NCI-H226 (cell line): ENCODE measurements at regions not wholly inside any gene's neighbourhood (a gene's known extent, or its start where the extent isn't known, plus 50 kb on each side); places are given as distances from the start of the nearest gene placed in this dataset.
"Not testable (repeated sequence)": the region's sequence is repeated elsewhere in the genome, so short reads cannot be mapped to it uniquely, and the experiment has no call there.

Experiments
- DNase-seq: peaks from one replicate; pipeline ENCODE4 v3.0.0-alpha.2; 2015

DNA sequence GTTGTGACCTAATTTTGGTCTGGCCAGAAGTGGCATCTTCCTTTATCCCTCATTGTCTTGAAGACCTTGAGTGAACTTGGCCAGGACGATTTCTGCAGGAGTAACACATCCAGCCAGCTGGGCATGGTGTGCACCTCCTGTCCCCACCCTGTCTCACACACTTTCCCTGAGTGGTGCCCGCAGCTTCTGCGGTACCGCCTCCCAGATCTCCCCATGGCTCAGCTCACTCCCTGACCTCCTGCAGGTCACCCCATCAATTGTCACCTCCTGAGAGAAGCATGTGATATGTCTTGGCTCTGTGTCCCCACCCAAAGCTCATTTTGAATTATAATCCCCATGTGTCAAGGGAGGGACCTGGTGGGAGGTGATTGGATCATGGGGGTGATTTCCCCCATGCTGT, 50.2 kb upstream of the TP53I11 start:
- DNase-seq, result no peak

DNA sequence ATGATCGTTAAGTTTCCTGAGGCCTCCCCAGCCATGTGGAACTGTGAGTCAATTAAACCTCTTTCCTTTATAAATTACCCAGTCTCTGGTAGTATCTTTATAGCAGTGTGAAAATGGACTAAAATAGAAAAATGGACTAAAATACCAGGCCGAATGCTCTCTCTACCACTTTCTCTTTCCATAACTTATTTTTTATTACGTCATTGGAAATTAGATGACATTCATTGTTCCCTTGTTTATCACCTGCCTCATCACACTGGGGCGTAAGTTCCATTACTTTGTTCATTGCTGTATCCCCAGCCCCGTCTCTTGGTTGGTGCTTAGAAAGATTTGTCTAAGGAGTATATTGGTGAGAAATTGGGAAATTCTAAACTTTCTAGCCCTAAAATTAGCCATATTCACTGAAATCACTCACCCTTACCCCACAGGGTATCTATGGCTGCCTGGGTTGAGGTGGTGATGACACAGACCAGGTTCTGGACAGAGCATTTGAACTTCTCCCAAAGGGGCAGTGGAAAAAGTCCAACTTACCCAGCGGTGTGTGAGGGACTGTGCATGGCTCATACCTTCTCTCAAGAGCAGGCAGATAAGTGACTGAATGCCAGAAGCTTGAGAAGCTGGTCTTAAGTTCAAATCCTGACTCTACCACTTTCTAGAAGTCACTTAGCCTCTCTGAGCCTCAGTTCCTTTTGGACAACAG, 50.9 kb upstream of the TP53I11 start:
- no peak for DNase-seq

DNA sequence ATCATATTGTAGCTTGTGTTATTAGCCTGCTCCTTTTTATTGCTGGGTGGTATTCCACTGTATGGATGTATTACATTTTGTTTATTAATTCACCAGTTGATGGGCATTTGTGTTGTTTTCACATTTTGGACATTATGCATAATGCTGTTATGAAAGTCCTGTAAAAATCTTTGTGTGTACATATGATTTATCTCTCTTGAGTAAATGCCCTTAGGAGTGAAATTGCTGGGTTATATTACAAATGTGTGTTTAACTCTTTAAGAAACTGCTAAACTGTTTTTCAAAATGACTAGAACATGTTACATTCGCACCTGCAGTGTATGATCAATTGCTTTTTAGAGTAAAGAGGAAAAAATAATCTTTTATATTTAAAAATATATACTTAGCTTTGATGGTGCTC, 54.4 kb upstream of the TP53I11 start:
- no peak for DNase-seq

GRCh38 chr11:45007011-45007410, 56.3 kb upstream of the TP53I11 start:
- DNase-seq, result no peak

- DNase-seq, result not testable (repeated sequence)
Observed at GRCh38 chr11:45015983-45016382, 65.3 kb upstream of the TP53I11 start.

DNA sequence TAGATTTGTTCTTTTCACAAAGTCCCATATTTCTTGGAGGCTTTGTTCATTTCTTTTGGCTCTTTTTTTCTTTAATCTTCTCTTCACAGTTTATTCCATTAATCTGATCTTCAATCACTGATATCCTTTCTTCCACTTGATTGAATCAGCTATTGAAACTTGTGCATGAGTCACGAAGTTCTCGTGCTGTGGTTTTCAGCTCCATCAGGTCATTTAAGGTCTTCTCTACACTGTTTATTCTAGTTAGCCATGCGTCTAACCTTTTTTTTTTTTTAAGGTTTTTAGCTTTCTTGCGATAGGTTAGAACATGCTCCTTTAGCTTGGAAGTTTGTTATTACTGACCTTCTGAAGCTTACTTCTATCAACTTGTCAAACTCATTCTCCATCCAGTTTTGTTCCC, 65.8 kb upstream of the TP53I11 start:
- DNase-seq, result not testable (repeated sequence)

DNA sequence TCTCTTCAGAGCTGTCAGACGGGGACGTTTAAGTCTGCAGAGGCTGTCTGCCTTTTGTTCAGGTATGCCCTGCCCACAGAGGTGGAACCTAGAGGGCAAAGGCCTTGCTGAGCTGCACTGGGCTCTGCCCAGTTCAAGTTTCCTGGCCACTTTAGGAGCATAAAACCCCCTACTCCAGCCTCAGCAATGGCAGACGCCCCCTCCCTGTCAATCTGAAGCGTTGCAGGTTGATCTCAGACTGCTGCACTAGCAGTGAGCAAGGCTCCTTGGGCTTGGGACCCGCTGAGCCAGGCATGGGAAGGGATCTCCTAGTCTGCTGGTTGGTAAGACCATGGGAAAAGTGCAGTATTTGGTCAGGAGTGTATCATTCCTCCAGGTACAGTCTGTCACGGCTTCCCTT, 66.6 kb upstream of the TP53I11 start:
- no peak for DNase-seq

DNA sequence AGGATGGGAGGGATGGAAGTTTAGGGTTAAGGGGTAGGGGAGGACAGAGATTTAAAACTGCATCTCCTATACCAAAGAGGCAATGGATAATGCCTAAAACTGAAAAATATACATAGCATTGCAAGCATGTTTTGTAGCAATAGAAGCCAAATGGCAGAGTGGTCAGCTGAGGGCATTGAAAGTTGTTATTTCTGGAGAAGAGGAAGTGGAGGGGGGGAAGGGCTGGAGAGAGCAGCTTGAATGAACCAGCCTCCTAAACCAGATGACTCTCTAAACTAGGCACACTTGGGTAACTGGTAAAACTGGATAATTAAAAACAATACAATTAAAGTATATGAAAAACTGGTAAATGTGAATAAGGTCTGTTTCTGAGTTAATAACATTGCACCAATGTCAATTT, 70.3 kb upstream of the TP53I11 start:
- DNase-seq, result no peak

- no peak for DNase-seq
Observed at GRCh38 chr11:45021692-45022141, 71.0 kb upstream of the TP53I11 start.

DNA sequence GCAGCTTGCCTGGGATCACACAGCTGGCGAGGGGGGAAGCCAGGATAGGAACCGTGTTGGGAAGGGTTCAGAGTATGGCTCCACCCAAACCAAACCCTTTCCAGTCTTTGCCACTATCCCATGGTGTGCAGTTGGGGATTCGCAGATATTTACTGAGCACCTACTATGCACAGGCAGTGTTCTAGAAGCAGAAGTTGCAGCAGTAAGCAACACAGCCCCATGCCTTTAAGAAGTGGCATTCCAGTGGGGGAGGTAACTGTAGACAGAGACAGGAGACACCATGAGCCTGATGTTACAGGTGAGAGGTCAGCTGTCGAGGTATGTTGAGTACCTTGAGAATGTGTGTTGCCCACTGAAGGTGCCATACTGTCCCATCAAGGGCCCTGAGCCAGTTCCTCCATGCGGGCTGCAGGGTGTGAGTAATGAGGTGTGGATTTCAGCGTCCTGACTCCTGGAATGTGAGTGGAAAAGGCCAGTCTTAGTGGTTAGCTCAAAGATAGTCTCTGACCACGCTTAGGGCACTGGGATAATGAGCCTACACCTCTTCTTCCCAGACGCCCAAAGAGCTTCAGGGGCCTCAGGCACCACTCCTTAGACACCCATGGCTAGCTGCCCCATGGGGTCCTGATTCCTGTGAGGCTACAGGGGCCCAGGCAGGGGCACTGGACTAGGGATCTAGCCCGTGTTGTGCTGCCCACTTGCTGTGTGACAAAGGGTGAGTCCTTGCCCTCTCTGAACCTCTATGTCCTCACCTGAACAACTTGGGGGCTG, 71.8 kb upstream of the TP53I11 start:
- peak; percentile 76 for DNase-seq

DNA sequence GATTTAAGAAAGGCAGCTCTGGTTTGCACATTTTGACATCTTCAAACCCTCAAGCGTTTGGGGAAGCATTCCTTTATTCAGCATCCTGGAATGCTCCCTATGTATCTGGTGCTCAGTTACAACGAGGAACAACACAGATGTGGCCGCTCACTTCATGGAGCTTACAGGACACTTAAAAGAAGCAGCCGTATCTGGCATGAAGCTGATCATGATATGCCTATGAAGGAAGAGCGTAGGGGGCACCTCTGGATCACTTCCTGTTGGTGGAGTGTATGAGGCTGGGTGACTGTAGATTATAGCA, 72.3 kb upstream of the TP53I11 start:
- no peak for DNase-seq

DNA sequence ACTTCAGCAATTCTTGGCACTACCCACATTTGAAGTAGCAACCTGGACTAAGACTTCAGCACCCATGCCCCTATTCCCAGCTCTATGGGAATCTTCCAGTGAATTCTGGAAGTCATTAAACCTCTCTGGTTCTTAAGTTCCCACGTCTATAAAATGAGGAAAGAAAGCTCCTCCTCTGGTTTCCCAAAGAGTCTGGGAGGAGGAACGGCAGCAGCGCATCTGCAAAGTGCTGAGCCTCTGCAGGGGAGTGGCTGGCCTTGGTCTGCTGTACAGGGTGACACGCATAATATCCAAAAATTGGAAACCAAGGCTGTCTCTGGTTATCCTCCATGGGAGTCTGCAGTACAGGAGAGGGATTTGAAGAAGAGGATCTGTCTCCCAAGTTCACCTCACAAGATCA, 73.6 kb upstream of the TP53I11 start:
- DNase-seq, result no peak

DNA sequence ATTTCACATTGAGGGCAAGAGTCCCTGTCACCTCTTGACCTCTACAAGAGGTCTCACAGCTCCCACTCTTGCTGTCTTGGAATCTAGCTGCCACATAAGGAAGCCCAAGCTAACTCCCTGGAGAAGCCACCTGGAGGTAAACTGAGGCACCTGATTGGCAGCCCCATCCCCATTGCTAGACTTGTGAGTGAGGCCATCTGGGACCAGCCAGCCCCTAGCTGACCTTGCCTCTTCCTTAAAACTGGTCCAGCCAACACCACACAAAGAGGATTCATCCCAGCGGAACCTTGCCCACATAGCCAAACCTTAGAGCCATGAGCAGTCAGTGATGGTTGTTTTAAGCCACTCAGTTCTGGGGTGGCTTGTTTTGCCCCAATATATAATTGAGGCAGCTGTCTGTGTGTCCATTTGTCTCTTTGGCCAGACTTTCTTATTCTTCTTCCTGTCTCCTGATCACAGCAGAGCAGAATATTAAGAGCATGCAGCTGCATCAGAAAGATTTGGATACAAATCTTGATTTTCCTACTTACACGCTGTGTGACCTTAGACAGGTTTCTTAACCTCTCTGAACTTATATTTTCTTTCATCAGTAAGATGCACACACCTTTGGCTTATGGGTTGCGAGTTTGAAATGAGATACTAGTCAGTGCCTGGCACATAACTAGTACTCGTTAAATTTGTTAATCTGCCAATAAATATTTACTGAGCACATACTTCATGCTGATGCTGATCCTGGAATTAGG, 74.3 kb upstream of the TP53I11 start:
- DNase-seq, result no peak

DNA sequence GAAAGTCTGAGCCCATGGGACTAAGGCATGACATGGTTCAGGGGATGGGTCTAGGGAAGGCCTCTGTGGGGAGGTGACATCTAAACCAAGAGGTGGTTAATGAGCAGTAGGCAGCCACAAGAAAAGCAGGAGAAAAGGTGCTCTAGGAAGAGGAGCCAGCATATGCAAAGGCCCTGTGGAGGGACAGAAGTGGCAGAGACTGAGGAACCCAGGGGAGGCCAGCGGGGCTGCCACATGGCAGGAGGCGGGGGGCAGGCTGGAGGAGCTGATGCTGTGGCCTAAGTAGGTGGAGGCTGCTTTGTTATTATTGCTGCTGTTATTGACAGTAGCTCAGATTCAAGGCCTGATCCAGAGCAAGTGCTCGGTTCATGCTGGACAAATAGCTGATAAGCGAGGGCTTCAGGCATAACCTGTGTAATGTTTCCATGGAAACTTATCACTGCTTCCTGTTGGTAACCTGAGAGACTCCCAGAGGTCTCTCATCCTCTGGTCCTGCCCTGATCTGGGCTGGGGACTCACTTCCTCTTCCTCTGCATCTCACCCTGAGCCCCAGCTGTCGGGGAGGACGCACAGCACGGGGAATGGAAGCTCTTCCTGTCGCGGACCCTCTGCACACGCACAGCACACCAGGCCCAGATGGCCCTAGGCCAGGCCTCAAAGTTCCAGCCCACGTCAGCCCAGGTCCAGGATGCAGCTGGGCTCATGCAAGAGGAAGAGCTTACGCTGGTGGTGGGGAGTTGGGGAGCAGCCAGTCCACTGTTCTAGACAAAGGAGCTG, 75.2 kb upstream of the TP53I11 start:
- DNase-seq, result peak; percentile 11

- no peak for DNase-seq
Observed at GRCh38 chr11:45026835-45027234, 76.2 kb upstream of the TP53I11 start.

DNA sequence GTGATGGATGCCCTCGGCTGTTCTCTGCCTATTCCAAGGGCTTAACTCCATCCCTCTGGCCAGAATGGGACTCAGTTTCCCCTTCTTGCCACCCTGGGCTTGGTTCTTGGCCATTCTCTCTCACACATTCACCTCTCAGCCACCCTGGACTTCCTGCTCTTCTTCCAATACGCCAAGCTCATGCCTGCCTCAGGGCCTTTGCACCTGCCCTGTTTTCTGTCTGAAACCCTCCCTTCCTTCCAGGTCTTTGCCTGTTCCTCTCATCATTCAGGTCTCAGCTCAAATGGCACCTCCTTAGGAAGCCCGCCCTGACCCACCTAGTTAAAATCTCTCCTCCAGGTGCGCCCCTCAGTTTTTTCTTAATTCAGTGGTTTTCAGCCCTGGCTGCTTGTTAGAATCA, 76.6 kb upstream of the TP53I11 start:
- no peak for DNase-seq

DNA sequence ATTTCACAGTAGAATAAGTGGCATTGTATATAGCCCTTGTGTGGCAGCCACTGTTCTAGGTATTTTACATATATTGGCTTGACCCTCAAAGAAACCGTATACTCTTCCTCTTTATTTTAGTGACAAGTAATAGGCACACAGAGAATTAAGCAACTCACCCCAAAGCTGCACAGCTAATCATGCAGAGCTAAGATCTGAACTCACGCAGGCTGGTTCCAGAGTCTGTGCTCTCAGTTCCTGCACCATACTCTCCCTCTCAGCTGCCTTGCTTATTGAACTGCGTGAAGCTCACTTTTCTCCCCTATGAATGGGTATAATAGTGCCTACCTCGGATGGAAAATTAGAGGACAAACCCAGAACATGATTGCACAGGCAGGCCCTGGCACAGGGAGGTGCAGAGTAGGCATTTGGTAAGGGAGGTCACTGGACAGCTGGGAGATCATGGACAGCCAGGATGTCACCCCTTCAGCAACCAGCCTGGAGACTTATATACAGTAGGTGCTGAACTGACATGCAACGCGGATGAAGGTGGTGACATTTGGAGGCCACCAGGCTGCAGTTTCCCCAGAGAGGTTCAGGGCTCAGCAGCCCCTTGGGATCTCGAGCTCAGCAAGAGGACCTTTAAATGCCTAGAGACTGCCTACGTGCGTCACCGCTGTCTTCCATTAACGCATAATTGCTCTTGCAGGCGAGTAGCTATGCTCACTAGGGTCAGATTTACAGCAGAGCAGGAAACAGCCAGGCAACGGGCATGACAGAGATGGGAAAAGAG, 78.4 kb upstream of the TP53I11 start:
- DNase-seq, result no peak

- DNase-seq, result no peak
Observed at GRCh38 chr11:45030778-45031177, 80.1 kb upstream of the TP53I11 start.

DNA sequence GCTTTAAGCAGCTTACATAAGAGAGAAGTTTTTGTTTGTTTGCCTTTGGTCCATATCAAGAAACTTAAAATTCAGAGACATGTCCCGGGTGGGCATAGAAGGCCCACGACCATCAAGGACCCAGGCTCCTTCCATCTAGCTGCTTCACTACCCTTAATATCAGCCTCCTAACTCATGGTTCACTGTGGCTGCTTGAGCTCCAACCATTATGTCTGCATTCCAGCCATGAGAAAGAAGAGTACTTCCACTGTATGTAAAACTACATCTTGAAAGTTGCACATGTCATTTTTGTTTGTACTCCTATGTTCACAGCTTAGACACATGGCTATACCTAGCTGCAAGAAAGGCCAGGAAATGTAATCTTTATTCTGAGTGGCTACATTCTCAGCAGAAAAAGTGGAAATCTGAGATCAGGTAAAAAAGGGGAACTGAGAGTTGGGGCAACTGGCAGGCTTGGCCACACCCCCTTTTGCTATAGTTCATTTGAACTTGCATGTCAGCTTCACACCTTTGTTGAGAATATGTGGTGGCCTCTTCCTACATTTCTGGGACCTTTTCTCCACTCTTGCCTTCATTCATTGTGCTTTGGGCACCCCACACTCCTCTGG, 81.3 kb upstream of the TP53I11 start:
- no peak for DNase-seq

DNA sequence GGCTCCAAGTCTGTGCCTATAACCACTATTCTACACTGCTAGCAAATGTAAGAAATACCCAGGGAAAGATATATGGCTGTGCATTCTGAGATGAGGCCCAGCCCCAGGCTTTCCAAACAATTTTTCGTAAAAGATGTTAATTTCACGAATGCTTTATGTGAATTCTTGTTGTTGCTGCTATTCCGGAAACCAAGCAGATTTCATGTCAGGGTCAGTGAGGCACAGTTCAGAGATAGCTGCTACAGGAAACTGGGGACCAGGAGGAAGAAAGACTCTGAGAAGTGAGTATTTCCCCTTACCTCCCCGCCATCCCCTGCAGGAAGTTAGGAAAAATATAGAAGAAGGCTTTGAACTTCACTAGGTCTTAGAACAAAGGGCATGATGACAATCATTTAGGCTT, 84.7 kb upstream of the TP53I11 start:
- no peak for DNase-seq

- no peak for DNase-seq
Observed at GRCh38 chr11:45036010-45036409, 85.3 kb upstream of the TP53I11 start.

DNA sequence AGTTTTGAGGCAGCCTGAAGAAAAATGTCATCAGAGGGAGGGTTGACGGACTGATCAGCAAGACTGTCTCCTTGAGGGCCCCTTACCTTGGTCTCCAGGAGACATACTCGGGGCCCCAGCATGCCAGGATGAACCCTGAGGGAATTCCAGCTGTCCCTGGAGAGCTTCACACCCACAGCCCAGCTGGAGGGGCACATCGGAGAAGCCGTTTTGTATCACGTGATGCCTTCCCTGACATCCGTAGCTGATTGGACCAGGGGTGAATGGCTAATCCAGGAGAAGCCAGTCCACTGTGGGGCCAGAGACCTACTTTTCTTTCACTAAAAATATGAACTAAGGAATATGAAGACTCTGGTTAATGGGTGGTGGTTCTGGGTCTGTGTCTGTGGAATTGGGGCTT, 86.0 kb upstream of the TP53I11 start:
- no peak for DNase-seq
